SKM-1 (cell line): ENCODE measurements at regions not wholly inside any gene's neighbourhood (a gene's known extent, or its start where the extent isn't known, plus 50 kb on each side); places are given as distances from the start of the nearest gene placed in this dataset.

Experiments used
- DNase-seq: peaks from one replicate; lab custom pipeline; 2025; ENCODE audit not compliant: unreplicated experiment; lab: John Stamatoyannopoulos, UW

DNA sequence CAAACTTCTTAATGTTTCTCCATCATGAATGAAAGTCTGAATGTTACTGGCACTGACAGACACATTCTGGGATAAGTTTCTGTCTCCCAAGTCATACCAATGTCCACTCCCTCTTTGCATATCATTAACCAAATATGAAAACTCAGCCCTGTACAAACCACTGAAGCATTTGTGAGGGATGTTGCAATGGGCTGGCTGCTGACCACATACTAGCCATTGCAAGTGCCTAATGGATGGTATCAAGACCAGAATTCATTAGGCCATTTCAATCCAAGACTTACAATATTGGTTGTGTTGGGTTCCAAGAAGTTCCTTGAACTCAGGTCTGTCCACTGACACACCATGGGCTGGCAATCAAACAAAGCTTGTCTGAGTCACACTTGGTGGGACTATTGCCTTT, 73.8 kb downstream of the CBLN2 start:
- DNase-seq, result no peak

DNA sequence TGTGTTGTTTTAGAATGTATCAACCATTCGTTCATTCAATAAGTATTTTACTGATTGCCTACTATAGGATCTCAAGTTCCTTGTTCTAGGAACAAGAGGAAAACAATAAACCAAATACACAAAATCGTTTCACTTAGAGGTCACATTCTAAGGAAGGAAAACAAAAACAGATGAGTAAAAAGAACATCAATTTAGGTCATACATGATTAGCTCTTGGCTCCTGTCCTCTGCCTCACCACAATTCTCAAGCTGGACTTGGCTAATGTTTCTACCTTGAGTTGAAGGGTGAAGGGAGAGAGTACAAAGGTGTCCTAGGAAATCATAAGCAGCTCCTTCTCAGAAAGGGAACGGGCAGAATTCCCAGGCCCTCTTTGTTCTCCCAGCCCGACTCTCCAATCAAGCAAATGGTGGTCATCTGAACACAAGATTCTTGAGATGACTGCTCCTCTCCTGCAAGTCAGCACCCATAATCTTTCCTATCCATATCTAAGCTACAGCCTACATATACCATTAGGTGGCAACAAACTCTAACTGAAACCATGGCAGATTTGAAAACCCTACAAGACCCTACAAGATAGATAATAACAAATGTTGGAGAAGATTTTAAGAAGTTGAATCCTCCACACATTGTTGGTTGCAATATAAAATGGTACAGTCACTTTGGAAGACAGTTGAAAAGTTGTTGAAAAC, 76.0 kb downstream of the CBLN2 start:
- DNase-seq, result no peak

- no peak for DNase-seq
Measured at GRCh38 chr18:72460210-72460680, 83.9 kb downstream of the CBLN2 start.

DNA sequence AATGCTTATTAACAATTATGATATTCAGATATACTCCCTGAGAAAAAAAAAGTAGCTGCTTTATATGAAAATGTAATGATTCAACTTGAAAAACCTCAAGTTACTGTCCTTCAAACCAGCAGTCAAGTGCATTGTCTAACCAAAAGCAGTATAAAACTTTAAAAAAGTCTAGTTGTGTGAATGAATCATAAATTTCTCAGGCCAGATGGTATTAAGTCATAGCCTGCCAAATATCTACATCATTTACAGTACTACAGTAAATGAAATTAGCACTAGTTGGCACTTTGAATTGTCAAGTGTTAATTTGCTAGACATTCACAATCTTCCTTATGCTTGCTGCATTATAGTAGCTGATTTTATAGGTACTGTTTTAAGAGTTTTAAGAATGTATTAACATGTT, 85.9 kb downstream of the CBLN2 start:
- no peak for DNase-seq

DNA sequence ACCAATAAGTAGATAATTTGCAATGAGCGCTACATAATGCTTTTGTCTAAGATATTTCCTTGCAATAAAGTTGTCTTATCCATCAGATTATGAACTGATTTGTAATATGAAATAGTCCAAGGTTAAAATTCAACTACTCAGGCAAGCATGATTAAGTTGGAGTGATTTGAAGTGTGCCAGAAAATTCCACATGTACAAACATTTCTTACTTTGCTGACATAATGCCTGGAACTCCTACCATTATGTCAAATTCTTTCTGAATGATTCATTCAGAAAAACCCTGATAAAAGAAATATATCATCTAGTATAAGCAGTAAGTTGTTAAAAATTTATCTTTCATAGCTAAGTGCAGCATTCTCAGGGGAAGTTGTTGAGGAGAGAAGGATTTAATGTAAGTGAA, 87.3 kb downstream of the CBLN2 start:
- no peak for DNase-seq

DNA sequence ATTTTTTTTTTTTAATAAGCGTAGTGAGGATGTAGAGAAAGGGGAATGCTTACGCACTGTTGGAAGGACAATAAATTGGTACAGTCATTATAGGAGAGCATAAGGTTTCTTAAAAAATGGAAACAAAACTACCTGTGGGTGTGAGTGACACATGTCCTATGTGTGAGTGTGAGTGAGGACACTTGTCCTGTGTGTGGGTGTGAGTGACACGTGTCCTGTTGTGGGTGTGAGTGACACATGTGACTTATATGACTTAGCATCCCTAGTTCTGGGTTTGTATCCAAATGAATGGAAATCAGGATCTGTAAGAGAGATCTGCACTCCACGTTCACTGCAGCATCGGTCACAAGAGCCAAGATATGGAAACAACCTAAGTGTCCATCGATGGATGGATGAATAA, 91.8 kb downstream of the CBLN2 start:
- DNase-seq, result no peak

DNA sequence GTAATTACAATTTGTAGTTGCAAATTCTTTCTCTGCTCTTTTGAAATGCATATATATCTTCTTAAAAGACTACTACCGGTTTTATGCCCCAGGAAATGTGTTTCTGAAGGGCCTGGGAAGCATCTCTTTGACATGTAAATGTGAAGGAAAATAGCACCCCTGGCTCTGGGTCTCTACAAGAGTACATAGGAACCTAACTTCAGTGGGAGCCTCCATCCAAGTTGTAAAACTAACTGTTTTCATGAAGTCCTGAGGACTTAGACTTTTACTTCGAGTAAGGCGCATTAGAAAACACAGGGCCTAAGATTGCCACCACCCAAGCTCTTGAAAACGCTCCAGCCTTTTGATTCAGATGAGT, 99.4 kb downstream of the CBLN2 start:
- DNase-seq, result no peak

DNA sequence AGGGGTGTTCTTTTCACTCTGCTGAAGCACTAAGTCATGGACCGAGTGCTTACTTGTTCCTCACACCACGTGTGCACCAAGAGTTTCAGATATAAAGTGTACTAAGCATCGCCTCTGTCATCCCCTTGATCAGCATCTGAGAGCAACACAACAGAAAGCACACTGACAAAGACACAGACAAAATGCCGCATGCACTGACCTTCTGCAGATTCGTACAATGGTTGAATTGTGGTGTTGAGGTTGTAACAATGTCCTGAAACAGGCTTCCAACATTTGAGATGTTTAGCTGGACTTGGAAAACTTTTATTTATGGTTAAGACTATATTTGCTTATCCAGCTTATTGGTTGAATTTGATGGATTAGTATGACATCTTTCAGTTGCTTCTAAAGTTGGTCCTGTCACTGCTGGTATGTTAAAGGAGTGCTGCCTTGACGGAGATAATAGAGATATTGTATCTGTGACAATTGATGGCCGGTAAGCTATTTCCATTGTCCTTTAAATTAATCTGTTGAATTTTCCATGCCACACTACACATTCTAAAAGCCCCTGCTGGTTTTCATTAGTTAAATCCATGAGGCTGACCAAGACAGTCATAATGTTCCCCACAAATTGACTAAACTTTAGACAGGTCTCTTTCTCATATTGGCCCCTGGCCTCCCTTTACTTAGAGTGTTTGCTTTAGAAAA, 99.9 kb downstream of the CBLN2 start:
- no peak for DNase-seq

DNA sequence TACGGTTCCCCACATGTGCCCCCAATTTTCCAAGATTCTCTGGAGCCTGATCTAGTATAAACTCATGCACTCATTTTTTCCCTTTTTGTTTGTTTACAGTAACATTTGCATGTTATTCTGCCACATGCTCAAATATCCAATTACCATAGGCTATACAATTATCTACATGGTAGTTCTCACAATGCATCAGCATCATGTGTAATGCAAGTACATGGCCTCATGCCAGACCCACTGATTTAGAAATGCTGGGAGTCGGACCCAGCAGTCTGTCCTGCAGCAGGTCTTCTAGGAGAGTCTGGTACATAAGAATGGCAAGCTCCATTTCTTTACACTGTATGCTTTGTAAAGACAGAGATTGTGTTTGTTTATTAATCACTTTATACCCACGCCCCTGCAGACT, 107.7 kb downstream of the CBLN2 start:
- no peak for DNase-seq

- no peak for DNase-seq
Measured at GRCh38 chr18:72433756-72434155, 110.4 kb downstream of the CBLN2 start.

DNA sequence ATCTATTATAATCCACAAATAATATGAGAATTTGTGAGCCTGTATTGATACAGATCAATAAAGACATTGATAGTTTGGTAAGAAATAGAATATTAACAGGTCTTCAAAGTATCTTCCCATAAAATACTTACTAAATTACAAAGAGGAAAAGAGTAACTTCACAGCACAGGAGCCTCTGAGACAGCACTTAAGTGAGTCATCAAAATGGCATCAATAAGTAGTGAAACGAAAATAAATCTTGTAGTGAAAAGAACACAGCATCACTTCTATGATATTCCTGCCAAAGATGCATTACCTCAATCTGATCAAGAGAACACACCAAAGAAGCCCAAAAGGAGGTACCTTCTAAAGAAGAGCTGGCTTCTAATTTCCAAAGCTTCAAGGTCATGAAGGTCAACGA, 116.4 kb downstream of the CBLN2 start:
- DNase-seq, result no peak

DNA sequence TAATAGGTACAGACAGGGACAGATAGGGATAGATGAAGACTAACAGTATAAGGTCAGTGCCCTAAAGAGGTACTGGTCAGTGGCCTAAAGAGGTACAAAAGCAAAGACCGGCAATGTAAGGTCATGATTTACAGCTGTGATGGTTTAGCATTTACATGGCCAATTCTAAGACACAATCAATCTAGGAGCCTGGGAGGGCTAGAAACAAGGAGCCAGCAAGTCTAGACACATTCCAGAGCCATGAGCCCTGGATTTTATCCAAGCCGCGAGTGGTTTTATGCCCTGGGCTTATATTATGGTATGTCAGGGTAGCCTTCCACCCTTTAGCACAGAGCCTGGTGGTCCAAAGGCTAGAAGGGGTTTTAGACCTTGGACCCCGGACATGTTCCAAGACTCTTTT, 124.2 kb downstream of the CBLN2 start:
- no peak for DNase-seq

- no peak for DNase-seq
Measured at GRCh38 chr18:72412927-72413326, 131.2 kb downstream of the CBLN2 start.

GRCh38 chr18:72411261-72411660, 132.9 kb downstream of the CBLN2 start:
- no peak for DNase-seq

DNA sequence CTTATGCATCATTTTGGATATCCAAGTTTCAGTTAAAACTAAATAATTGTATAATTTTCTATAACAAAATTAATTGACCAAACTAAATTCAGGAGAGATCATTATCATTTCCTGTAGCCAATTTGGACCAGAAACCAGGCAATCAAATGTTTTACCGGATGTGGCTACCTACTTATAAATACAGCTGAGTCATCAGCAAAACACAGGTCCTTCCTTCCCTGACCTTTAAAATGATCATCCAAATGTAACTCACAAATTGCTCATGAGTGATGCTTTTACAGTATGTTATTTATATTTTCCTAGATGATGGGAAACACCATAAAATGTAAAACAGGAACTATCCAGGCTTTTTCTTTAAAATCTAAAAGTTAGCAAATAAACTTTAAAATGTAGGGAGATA, 133.7 kb downstream of the CBLN2 start:
- no peak for DNase-seq

- DNase-seq, result no peak
Measured at GRCh38 chr18:72409903-72410302, 134.2 kb downstream of the CBLN2 start.

DNA sequence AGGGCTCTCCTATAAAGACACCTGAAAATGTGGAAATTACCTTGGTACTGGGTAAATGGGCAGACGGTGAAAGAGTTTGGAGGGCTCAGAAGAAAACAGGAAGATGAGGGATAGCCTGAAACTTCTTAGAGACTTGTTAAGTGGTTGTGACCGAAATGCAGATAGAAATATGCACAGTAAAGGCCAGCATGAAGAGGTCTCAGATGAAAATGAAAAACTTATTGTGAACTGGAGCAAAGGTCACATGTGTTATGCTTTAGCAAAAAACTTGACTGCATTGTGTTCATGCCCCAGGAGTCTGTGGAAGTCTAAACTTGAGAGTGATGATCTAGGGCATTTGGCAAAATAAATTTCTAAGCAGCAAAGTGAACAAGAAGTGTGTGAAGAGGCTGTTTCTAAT, 137.1 kb downstream of the CBLN2 start:
- no peak for DNase-seq

- no peak for DNase-seq
Measured at GRCh38 chr18:72391951-72392350, 152.2 kb downstream of the CBLN2 start.

GRCh38 chr18:72391427-72391826, 152.7 kb downstream of the CBLN2 start:
- DNase-seq, result no peak

DNA sequence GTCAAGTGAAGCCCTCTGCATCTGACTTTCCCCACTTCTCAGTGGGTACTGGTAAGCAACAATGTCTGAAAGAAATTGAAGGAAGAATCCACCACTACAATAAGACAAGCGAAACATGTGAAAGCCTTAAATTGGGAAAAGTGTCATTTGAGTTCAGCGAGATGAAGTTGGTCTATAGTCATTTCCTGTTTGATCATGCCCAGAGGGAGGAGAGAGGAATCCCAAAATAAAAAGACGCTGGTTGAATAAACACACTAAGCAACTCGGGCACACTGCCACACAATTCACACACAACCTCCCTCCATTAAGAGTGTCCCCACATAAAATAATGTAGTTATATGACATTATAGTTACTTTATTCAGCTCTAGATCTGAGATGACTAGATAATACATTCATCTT, 166.1 kb downstream of the CBLN2 start:
- no peak for DNase-seq

DNA sequence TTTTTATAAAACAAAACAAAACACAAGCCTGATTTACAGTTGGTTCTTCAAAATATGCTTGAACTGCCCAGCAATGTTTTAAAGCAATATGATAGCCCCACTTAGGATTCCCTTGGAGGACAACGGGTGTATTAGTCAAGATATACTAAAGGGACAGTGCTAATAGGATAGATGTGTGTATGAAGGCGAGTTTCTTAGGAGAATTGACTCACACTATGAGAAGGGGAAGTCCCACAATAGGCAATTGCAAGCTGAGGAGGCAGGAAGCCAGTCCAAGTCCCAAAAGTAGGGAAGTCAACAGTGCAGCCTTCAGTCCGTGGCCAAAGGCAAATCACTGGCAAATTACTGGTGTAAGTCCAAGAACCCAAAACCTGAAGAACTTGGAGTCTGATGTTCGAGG, 167.9 kb downstream of the CBLN2 start:
- DNase-seq, result peak; percentile 14

DNA sequence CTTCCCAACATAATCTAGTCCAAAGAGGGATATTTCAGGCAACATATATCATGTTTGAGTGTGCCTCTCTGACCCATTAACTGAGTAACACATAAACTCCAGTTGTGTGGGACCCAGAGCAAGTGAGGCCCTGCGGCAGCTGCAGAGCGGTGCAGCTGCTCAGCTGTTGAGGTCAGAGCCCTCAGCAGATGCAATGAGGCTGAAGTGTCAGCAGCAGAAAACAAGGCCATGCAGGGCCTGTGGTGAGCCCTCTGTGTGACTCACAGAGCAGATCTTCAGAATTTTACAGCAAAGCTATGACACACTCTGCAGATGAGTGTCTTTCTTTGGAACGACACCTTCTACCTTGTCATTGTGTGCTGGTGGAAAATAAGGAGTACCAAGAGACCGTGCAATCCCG, 168.5 kb downstream of the CBLN2 start:
- no peak for DNase-seq

GRCh38 chr18:72372076-72372475, 172.1 kb downstream of the CBLN2 start:
- no peak for DNase-seq
